ENCODE measurements at regions not wholly inside any gene's neighbourhood (a gene's known extent, or its start where the extent isn't known, plus 50 kb on each side); places are given as distances from the start of the nearest gene placed in this dataset.

- DNase-seq = no peak
- no peaks in the 10 kb centered on the region for H3K4me1 ChIP-seq
- no peak for TF ChIP-seq CTCF (IDR thresholded peaks at IDR 0.05)
- no peak for TF ChIP-seq POLR2A (IDR thresholded peaks at IDR 0.05)
- no peaks in the 10 kb centered on the region for H3K27me3 ChIP-seq
- no peak overlapping the region for H3K27ac ChIP-seq
- H3K36me3 ChIP-seq = no peaks in the 10 kb centered on the region
- H3K4me3 ChIP-seq = no peak overlapping the region
- no peaks in the 10 kb centered on the region for H3K9me3 ChIP-seq
Measured at GRCh38 chr9:113770396-113770795, 105.7 kb upstream of the ZNF618 start.

GRCh38 chr9:113771199-113771598, 104.9 kb upstream of the ZNF618 start:
- no peaks in the 10 kb centered on the region for H3K27me3 ChIP-seq
- H3K9me3 ChIP-seq = no peaks in the 10 kb centered on the region
- no peaks in the 10 kb centered on the region for H3K36me3 ChIP-seq
- H3K4me3 ChIP-seq = no peak overlapping the region
- H3K27ac ChIP-seq = no peak overlapping the region
- no peaks in the 10 kb centered on the region for H3K4me1 ChIP-seq
- TF ChIP-seq POLR2A (IDR thresholded peaks at IDR 0.05) (no peak), CTCF (IDR thresholded peaks at IDR 0.05) (no peak)
- DNase-seq = no peak

- no peaks in the 10 kb centered on the region for H3K36me3 ChIP-seq
Measured at GRCh38 chr9:113772121-113772810, 103.8 kb upstream of the ZNF618 start.

GRCh38 chr9:113774963-113775362, 101.1 kb upstream of the ZNF618 start:
- no peak for DNase-seq
- H3K27ac ChIP-seq = no peak overlapping the region
- H3K27me3 ChIP-seq = no peaks in the 10 kb centered on the region
- no peaks in the 10 kb centered on the region for H3K4me1 ChIP-seq
- no peaks in the 10 kb centered on the region for H3K9me3 ChIP-seq
- no peak for TF ChIP-seq CTCF (IDR thresholded peaks at IDR 0.05)
- no peak for TF ChIP-seq POLR2A (IDR thresholded peaks at IDR 0.05)
- no peak overlapping the region for H3K4me3 ChIP-seq
- no peaks in the 10 kb centered on the region for H3K36me3 ChIP-seq

More at GRCh38 chr9:113772121-113772810, 103.8 kb upstream of the ZNF618 start:
- TF ChIP-seq POLR2A (IDR thresholded peaks at IDR 0.05) (no peak), CTCF (IDR thresholded peaks at IDR 0.05) (no peak)
- Histone ChIP-seq H3K4me1 (no peaks in the 10 kb centered on the region), H3K9me3 (no peaks in the 10 kb centered on the region), H3K27ac (no peak overlapping the region), H3K4me3 (no peak overlapping the region), H3K27me3 (no peaks in the 10 kb centered on the region)
- DNase-seq = no peak

GRCh38 chr9:113775749-113776148, 100.4 kb upstream of the ZNF618 start:
- TF ChIP-seq CTCF (IDR thresholded peaks at IDR 0.05) (no peak), POLR2A (IDR thresholded peaks at IDR 0.05) (no peak)
- no peak overlapping the region for H3K27ac ChIP-seq

GRCh38 chr9:113776194-113776593, 99.9 kb upstream of the ZNF618 start:
- DNase-seq = no peak
- Histone ChIP-seq H3K4me1 (no peaks in the 10 kb centered on the region), H3K9me3 (no peaks in the 10 kb centered on the region), H3K27ac (no peak overlapping the region), H3K4me3 (no peak overlapping the region), H3K36me3 (no peaks in the 10 kb centered on the region), H3K27me3 (no peaks in the 10 kb centered on the region)
- TF ChIP-seq CTCF (IDR thresholded peaks at IDR 0.05) (no peak), POLR2A (IDR thresholded peaks at IDR 0.05) (no peak)

More at GRCh38 chr9:113775749-113776148, 100.4 kb upstream of the ZNF618 start:
- no peak for DNase-seq
- Histone ChIP-seq H3K27me3 (no peaks in the 10 kb centered on the region), H3K36me3 (no peaks in the 10 kb centered on the region), H3K9me3 (no peaks in the 10 kb centered on the region), H3K4me3 (no peak overlapping the region), H3K4me1 (no peaks in the 10 kb centered on the region)
